Pancreas (tissue), 10 donors: ENCODE measurements at regions not wholly inside any gene's neighbourhood (a gene's known extent, or its start where the extent isn't known, plus 50 kb on each side); places are given as distances from the start of the nearest gene placed in this dataset.

Experiments used
- ATAC-seq, 4 donors: fragments of 200-7000 bp; cut with Tn5 transposase; one replicate each; pipeline versions ENCODE4 v1.8.0 to v1.9.1; 2020; ENCODE audit warnings: mild to moderate bottlenecking in 4 of 4, moderate library complexity in 4 of 4
- DNase-seq, 6 donors: peaks; one replicate each; pipeline ENCODE4 v3.0.0-alpha.2; 2020
- FAIRE-seq: peaks from 2 replicates; lab custom pipeline; 2012; peaks lifted over from hg19 to GRCh38; lab: Jason Lieb, UNC
- H3K27ac ChIP-seq, 4 donors: fragments of 200-600 bp; sonication (generic); 1 replicate in 3 of 4; 2 replicates in 1 of 4; pipeline versions ENCODE4 v1.5.0 to v1.8.0; 2020
- H3K27me3 ChIP-seq, 4 donors: fragments of 200-600 bp; one replicate each; pipeline ENCODE4 v1.8.0; 2021
- H3K36me3 ChIP-seq, 3 donors: fragments of 200-600 bp; sonication (generic) in 1 of 3; one replicate each; pipeline versions ENCODE4 v1.5.0 to v1.8.0; 2020 to 2021
- H3K4me1 ChIP-seq, 3 donors: fragments of 200-600 bp; one replicate each; pipeline ENCODE4 v1.8.0; 2021
- H3K4me3 ChIP-seq, 4 donors: fragments of 200-600 bp; sonication (generic) in 2 of 4; one replicate each; pipeline versions ENCODE4 v1.5.0 to v1.8.0; 2020 to 2021
- H3K9me3 ChIP-seq, 4 donors: fragments of 200-600 bp; one replicate each; pipeline ENCODE4 v1.8.0; 2021
- WGBS, 2 donors: extraction: QIAGEN DNeasy Blood & Tissue Kit; methylation state at CpG; one replicate each; pipeline ENCODE4 v1.1.7; 2013; 5-methylcytosine and 5-hydroxymethylcytosine counted together
- intact Hi-C, 3 donors: fragments of 100-400 bp; cut with DNase I; formaldehyde crosslinking; loops; one replicate each; pipeline versions ENCODE4 v1.11.1 to v1.14.2; 2022
- TF ChIP-seq, protein P1 (sequence below), 4 donors: fragments of 200-600 bp; sonication (generic) in 3 of 4; IDR thresholded peaks; one replicate each; pipeline versions ENCODE4 v1.5.0 to v1.8.0; 2021; ENCODE audit warnings: antibody characterized with exemption in 4 of 4
- donor health status: healthy with polysubstance abuse.
- donor health status: DM: no; HTN: no; CAD: no; lungs with moderate emphysema.
- donor health status: DM: no; HTN: no; CAD: no.
- donor health status: control.
- donor health status: control.
- donor health status: Bipolar disorder and iron deficiency.
- donor health status: DM: yes; HTN: yes; CAD: no.
- donor health status: DM: no; HTN: no; CAD: no.
- donor health status: DM: no; HTN: no; CAD: no.
- donor health status: DM: yes; HTN: yes; CAD: no.

DNA sequence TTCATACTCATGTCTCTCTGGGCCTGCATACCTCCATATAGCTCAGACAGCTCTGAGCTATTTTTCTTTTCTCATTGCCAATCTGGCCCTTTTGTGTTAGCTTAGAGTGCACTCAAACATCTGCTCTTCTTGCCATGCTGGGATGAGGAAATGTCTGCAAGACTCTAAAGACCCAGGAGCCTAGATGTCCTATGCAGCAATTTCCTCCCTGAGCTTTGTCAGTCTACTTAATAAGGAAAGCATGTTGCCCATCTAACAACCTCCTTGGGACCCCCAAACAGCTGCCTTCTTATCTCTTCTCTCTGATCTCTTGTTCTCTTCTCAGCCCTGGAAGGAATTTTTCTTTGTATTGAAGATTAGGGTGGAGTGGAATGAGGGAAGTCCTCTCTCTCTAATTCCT lies 69.2 kb downstream of the UCHL1 start:
- Histone ChIP-seq H3K27ac (no peak overlapping the region), H3K4me1 (no peaks in the 10 kb centered on the region), H3K36me3 (no peaks in the 10 kb centered on the region), H3K9me3 (no peaks in the 10 kb centered on the region), H3K4me3 (no peak overlapping the region), H3K27me3 (no peaks in the 10 kb centered on the region)
- FAIRE-seq (no peak), DNase-seq (no peak), ATAC-seq (no peak)
- intact Hi-C loops: no loop called here
- TF ChIP-seq, protein P1, sequence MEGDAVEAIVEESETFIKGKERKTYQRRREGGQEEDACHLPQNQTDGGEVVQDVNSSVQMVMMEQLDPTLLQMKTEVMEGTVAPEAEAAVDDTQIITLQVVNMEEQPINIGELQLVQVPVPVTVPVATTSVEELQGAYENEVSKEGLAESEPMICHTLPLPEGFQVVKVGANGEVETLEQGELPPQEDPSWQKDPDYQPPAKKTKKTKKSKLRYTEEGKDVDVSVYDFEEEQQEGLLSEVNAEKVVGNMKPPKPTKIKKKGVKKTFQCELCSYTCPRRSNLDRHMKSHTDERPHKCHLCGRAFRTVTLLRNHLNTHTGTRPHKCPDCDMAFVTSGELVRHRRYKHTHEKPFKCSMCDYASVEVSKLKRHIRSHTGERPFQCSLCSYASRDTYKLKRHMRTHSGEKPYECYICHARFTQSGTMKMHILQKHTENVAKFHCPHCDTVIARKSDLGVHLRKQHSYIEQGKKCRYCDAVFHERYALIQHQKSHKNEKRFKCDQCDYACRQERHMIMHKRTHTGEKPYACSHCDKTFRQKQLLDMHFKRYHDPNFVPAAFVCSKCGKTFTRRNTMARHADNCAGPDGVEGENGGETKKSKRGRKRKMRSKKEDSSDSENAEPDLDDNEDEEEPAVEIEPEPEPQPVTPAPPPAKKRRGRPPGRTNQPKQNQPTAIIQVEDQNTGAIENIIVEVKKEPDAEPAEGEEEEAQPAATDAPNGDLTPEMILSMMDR (IDR thresholded peaks at IDR 0.05): no peak

DNA sequence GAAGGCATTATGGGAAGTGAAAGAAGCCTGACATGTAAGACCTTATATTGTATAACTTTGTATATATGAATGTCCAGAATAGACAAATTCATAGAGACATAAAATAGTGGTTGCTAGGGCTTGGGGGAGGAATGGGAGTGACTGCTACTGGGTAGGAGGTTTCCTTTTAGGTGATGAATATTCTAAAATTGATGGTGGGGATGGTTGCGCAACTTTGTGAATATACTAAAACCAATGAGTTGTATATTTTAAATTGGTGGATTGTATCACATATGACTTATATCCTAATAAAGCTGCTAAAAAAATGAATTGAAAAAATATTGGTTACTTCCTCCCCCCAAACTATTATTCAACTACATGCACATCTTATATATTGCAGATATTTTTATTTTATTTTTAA lies 70.0 kb downstream of the UCHL1 start:
- no peak overlapping the region for H3K27ac ChIP-seq
- no peaks in the 10 kb centered on the region for H3K36me3 ChIP-seq
- TF ChIP-seq, protein P1 (IDR thresholded peaks at IDR 0.05): no peak
- WGBS, 2 donors: 96 to 100% methylated on average over 1 of the region's 1 CpG
- no peak for DNase-seq
- no peaks in the 10 kb centered on the region for H3K4me1 ChIP-seq
- no peaks in the 10 kb centered on the region for H3K9me3 ChIP-seq
- intact Hi-C loops: no loop called here
- no peak overlapping the region for H3K4me3 ChIP-seq
- H3K27me3 ChIP-seq: no peaks in the 10 kb centered on the region
- no peak for ATAC-seq
- FAIRE-seq: no peak

DNA sequence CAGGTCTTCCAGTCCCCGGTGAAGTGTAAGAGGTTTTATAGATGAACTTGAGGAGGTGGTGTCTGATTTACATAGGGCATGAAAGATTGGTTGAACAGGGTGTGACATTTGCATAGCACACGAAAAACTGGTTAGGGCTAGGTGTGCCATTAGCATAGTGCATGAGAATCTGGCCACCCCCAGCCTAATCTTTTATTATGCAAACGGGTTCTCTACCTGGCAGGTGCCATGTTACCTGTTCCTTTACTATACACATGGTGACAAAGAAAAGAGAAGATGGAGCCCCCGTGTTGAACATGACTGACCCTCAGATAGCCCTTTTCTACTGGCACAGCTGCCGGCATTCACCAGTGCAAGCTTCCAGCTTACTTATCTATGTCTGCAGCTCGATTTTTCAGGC lies 71.0 kb downstream of the UCHL1 start:
- Histone ChIP-seq H3K9me3 (no peaks in the 10 kb centered on the region), H3K36me3 (no peaks in the 10 kb centered on the region), H3K4me3 (no peak overlapping the region), H3K27ac (no peak overlapping the region), H3K27me3 (no peaks in the 10 kb centered on the region), H3K4me1 (no peaks in the 10 kb centered on the region)
- intact Hi-C loops: no loop called here
- FAIRE-seq: no peak
- DNase-seq: no peak
- no peak for ATAC-seq
- WGBS, 2 donors: 48 to 55% methylated on average over 6 of the region's 6 CpGs
- TF ChIP-seq, protein P1 (IDR thresholded peaks at IDR 0.05): no peak

DNA sequence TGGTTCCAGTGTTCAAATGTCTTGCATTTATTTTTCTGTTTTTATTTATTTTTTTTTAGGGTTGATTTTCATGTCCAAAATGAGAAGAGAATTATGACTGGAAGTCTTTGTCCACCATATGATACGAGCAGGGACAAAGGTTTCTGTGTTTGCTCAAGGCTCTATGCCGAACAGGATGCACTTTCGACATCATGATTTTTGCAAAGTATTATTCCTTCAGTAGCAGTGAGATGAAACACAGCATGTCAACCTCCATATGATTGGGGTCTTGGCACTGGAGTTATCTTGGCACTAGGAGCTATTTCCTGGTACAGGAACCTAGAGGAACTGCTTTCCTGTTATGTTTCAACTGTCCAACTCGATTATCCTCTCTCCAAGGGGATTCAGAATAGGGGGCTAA lies 72.6 kb downstream of the UCHL1 start:
- intact Hi-C loops: no loop called here
- Histone ChIP-seq H3K4me3 (no peak overlapping the region), H3K9me3 (no peaks in the 10 kb centered on the region), H3K4me1 (no peaks in the 10 kb centered on the region), H3K27me3 (no peaks in the 10 kb centered on the region), H3K27ac (no peak overlapping the region), H3K36me3 (no peaks in the 10 kb centered on the region)
- WGBS, 2 donors: 83 to 87% methylated on average over 4 of the region's 4 CpGs
- DNase-seq: no peak
- no peak for FAIRE-seq
- ATAC-seq: no peak
- TF ChIP-seq, protein P1 (IDR thresholded peaks at IDR 0.05): no peak

DNA sequence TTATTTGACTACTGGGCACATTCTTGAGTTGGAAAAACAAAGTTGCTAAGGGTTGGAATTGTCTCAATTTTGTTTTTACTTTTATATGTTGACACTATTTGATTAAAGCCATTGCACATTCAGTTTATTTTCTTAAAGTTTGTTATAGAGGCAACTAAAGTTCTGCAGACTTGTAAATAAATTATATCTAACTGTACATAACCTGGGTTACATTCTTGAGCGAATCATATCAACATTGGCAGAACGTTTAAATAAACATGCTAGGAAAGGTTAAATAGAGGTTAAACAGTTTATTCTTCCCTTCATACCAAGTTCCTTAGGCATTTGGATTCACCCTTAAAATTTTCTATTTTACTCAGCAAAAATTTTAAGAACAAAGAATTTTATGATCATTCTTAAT lies 74.5 kb downstream of the UCHL1 start:
- no peak for ATAC-seq
- no peaks in the 10 kb centered on the region for H3K4me1 ChIP-seq
- no peaks in the 10 kb centered on the region for H3K9me3 ChIP-seq
- TF ChIP-seq, protein P1 (IDR thresholded peaks at IDR 0.05): no peak
- H3K36me3 ChIP-seq: no peaks in the 10 kb centered on the region
- intact Hi-C loops: no loop called here
- no peak for FAIRE-seq
- no peak overlapping the region for H3K4me3 ChIP-seq
- WGBS, 2 donors: 1 to 2% methylated on average over 2 of the region's 2 CpGs
- H3K27me3 ChIP-seq: no peaks in the 10 kb centered on the region
- no peak overlapping the region for H3K27ac ChIP-seq
- no peak for DNase-seq
